Activated T-cell treated with anti-CD3 and anti-CD28 coated beads, Interleukin-2, amount 50 U/mL, for 48 hours (primary cell): ENCODE measurements at regions not wholly inside any gene's neighbourhood (a gene's known extent, or its start where the extent isn't known, plus 50 kb on each side); places are given as distances from the start of the nearest gene placed in this dataset.

Experiments
- DNase-seq, 2 experiments: peaks; one replicate each; pipeline ENCODE4 v3.0.0-alpha.2; 2020

- no peak for DNase-seq
Measured at GRCh38 chr2:14396533-14397083, 235.9 kb upstream of the LRATD1 start.

GRCh38 chr2:14398641-14399040 lies 233.9 kb upstream of the LRATD1 start:
- DNase-seq: no peak

DNA sequence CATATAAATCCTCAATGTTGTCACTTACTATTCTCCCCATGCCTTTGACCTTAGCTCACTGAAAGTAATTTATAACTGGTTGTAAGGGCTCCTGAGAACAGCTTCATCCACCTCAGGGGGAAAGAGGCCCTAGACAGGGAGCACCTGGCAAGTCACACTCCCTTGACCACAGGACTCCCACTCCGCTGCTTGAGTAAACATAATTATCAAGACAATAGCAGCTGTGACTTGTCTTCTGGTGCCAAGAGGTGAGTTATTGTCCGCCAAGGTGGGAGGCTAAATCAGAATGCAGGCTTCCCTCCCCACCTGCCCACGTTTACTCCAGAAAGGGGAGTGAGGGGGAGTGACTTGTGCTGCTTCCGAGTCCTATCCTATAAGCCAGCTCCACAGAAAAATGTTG lies 230.6 kb upstream of the LRATD1 start:
- DNase-seq: no peak

DNA sequence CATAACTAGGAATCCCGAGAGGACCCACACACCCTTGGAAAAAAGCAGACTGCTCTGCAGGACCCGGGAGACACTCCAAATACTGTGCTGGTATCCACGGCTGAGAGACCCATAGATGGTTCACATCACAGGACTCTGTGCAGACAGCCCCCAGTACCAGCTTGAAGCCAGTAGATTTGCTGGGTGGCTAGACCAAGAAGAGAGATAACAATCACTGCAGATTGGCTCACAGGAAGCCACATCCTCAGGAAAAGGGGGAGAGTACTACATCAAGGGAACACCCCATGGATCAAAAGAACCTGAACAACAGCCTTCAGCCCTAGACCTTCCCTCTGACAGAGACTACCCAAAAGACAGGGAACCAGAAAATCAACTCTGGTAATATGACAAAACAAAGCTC lies 223.8 kb upstream of the LRATD1 start:
- DNase-seq: no peak

GRCh38 chr2:14417551-14417950 lies 215.0 kb upstream of the LRATD1 start:
- no peak for DNase-seq

GRCh38 chr2:14418115-14418514 lies 214.4 kb upstream of the LRATD1 start:
- DNase-seq: no peak

DNA sequence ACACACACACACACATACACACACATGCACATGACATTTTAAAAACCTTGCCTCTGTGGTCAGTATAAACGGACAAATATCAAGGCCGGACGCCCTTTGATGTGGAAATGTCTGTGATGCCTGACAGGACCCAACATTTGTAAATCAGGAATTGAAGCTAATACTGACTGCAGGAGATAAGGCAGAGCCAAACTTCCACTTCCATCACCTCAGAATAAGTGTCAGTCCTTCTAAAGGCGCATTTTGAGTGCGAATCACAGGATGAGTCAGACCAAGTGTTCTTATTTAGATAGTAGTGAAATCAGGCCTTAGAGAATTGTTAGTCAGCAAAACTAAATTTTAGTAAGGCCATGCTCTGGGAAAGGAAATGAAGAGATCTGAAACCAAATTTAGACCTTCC lies 211.7 kb upstream of the LRATD1 start:
- DNase-seq: no peak

DNA sequence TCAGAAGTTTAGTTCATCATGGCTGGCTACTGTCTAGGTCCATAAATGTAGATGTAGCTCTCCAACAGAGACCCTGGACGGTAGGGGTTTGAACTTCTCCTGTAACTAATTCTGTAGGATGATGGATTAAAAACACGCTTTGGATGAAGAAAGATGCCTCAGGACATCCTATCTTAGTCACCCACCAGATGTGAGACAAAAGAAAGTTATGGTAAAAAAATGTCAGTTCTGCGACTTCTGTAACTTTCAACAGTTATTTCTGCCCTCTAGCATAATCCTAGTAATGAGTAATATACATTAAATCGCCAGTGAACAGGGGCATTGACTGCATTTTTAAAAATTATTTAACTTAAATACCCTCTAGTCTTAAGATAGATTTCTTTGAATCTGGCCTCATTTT lies 210.1 kb upstream of the LRATD1 start:
- DNase-seq: no peak

- DNase-seq: no peak
Measured at GRCh38 chr2:14423145-14423906, 209.2 kb upstream of the LRATD1 start.

- DNase-seq: no peak
Measured at GRCh38 chr2:14424478-14425390, 207.8 kb upstream of the LRATD1 start.

- no peak for DNase-seq
Measured at GRCh38 chr2:14425869-14426268, 206.6 kb upstream of the LRATD1 start.

GRCh38 chr2:14428056-14428455 lies 204.5 kb upstream of the LRATD1 start:
- DNase-seq: no peak

GRCh38 chr2:14433946-14434495 lies 198.5 kb upstream of the LRATD1 start:
- DNase-seq: no peak

DNA sequence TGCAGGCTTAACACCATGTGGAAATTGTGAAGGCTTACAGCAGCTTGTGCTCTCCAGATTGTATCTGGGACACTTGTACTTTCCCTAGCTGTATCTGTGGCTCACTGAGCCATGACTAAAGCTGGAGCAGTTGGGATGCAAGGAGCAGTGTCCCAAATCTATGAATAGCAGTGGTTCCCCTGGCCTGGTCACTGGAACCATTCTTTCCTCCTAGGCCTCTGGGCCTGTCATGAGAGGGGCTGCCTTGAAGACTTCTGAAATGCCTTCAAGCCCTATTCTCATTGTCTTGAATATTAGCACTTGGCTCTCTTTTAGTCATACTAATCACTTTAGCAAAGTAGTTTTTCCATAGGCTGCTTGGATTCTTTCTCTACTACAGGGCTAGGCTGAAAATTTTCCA lies 186.8 kb upstream of the LRATD1 start:
- no peak for DNase-seq

- no peak for DNase-seq
Measured at GRCh38 chr2:14448340-14448739, 184.2 kb upstream of the LRATD1 start.

GRCh38 chr2:14451312-14451711 lies 181.2 kb upstream of the LRATD1 start:
- DNase-seq: no peak

GRCh38 chr2:14454202-14454601 lies 178.3 kb upstream of the LRATD1 start:
- no peak for DNase-seq

DNA sequence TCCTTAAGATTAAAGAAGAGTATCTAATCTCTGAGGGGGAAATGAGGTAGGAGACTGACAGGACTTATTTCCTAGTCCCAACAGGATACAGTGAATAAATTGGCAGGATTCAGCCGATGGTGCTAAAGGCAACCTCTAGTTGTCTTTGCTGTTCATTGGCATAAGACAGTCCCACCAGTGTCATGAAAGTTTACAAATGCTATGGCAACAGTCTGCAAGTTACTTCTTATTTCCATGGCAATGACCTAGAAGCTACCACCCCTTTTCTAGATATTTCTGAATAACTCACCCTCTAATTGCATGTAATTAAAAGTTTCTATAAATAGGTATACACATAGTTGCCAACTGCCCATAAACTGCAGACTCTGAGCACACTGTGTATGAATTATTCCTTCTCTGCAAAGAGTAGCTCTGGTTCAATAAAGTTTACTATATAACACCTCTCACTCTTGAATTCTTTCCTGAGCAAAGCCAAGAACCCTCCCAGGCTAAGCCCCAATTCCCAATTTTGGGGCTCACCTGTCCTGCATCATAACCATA lies 172.7 kb upstream of the LRATD1 start:
- no peak for DNase-seq

GRCh38 chr2:14475994-14476393 lies 156.5 kb upstream of the LRATD1 start:
- DNase-seq: no peak

DNA sequence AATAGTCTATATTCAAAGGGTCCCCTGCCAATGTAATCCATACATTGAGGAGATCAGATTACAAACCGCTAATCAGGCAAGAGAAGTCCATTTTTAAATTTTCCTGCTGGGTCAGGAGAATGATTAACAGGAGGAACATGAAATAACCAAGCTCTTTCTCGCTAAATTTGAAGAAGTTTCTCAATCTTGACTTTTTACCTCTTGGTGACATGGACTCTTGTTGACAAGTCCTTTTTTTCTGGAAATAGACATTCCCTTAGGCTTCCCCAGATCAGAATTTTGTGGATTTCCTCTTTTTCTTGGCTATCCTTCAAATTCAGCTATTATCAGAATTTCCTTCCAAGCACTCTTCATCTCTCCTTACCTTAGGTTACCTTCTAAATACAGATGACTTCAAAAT lies 153.0 kb upstream of the LRATD1 start:
- DNase-seq: no peak

DNA sequence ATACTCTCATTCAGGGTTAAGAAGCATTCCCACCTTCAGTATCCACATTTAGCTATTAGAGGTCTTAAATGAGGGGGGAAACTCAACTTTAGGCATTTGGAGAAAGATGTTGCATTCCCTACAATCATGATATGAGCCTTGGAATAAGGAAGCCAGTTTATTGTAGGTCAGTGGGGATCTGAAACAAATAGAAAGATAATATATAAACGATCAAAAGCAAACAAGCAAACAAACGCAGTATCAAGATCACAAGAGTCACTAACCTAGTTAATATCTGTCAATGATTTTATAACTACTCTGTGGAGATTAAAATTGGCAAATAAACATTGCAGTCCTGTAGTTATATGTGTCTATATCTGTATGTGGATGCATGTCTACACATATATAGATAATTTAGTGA lies 152.4 kb upstream of the LRATD1 start:
- DNase-seq: no peak

DNA sequence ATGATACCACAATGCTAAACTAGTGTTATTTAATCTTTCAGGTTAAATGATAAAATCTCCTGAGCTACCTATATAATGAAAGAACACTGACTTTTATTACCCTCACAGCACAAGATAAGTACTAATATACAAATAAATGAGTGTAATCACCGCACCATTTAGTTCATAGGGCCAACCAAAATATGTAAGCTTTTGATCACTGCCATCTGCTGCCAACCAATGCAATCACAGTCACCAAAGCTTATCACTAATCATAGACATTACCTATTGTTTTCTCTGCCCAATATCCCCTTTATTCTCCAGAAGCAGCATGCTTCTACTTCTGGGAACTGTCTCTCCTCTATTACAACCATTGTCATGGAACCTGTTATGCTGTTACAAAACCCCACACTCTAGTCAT lies 151.6 kb upstream of the LRATD1 start:
- DNase-seq: no peak

DNA sequence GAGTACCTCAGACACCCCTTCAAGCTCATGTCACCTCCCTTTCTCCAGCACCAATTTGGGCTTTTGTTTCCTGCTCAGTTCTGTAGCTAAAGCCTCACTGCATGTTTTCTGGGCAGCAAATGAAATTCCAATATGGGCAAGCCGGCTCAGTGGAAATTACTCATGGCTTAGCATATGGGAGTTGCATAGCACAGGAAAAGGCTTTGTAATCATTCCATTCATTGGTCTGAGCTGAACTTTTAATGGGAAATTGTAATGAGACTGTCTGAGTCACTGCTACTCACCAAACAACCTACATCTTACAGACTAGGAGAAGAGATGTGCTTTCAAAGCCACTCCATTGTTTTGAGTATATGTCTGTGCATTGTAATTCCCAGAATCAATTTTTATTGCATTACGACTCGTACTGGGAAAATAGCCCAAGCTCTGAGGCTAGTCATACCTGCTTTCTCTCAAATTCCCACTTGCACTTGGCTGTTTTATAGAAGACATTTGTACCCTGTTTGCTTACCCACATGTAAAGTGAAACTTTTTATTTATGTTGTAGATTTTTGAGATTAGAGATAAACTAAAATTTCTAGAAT lies 139.5 kb upstream of the LRATD1 start:
- DNase-seq: no peak
